ENCODE measurements at regions not wholly inside any gene's neighbourhood (a gene's known extent, or its start where the extent isn't known, plus 50 kb on each side); places are given as distances from the start of the nearest gene placed in this dataset.
"Not testable (repeated sequence)": the region's sequence is repeated elsewhere in the genome, so short reads cannot be mapped to it uniquely, and the experiment has no call there.

DNA sequence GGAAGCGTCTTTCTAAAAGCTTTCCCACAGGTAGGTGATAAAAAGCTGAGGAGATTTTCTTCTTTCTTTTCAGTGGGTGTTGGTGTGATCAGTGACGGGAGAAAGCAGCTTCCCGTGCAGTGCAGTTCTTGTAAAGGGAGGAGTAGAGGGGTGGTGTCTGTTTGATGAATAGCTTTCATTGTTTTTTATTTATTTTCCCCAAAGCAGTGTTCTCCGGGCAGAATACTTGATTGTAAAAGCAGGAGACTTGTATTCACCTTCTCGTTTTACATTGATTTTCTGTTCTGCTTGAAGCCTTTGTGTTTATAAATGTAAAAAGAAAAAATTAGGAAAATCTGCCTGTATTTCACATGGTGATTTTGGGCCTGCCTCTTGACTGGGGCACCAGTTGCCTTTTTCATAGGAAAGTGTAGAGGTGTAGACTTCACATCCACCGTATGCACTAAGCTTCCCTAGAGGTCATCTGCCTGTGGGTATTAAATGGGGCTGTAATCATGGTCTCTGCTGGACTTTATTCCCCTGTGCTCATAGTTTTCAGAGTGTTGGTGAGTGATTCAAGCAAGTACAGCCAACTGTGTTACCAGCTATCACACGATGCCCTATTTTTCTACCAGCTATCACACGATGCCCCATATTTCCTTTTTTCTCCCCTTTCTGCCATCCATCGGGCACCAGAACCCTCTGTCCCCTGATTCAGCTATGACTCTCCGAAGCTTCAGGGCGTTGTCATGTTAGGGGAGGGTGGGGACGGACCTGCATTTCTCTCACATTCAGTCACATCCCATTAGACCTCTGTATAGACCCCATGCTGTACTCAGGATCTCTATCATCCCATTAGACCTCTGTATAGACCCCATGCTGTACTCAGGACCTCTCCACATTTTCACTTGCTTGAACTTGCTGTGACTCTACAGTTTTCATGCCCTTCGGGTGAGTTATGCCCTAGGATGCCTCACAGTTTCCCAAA is 526.5 kb downstream of the TRIML1 start:
- no peak for FAIRE-seq

DNA sequence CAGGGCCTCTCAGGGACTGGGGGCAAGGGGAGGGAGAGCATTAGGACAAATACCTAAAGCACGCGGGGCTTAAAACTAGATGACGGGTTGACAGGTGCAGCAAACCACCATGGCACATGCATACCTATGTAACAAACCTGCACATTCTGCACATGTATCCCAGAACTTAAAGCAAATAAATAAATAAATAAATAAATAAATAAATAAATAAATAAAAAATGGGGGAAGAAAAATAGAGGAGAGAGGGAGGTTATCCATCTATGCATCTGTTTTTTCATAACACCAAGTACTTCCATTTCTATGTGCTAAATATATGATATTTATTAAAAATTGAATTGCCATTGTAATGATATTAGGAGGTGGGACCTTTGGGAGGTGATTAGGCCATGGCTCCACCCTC is 539.5 kb downstream of the TRIML1 start:
- not testable (repeated sequence) for FAIRE-seq

DNA sequence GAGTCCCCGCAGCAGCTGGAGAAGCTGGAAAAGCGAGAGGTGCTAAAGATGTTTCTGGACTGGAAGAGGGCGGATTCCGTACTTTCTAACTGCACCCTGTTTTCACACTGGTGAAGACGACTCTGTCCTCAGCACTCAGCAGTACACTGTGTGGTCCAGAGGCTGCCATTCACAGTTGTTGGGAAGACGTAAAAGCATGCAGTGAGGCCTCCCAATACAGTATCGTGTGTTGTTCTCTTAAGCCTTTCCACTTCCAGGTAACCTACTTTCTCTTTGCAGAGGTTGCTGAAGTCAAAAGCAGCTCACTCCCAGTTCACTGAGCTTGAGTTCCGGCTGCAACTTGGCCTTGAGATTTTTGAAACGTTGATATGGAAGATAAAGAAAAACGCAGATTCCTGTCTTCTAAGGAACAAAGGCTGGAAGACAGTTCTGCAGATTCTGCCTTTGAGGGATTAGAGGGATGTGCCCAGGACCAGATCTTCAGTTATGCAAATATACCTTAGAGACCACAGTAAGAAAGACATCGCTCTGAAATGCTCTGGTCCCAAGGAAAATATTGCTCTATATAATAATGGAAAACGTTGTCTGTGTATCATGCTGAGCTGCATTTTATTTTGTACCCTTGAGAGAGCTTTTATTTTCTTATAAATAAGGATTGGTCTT is 540.9 kb downstream of the TRIML1 start:
- FAIRE-seq: no peak

DNA sequence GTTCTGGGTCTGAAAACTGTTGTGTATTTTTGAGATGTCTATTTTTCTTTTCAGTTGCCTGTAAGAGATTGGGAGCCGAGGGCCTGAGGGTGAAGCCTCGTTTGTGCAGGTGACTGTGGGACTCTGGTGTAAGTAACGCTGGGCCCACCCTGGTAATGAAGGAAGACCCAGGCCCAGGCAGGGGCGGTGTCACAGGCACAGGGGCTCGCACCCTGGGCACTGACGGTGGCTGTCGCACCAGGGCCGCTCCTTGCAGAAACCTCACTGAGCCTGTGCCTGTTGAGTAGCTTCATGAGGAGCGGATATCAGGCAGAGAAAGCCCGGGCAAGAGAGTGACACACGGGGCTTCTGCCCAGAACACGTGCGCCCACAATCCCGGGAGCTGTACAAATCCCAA is 541.4 kb downstream of the TRIML1 start:
- FAIRE-seq: no peak

DNA sequence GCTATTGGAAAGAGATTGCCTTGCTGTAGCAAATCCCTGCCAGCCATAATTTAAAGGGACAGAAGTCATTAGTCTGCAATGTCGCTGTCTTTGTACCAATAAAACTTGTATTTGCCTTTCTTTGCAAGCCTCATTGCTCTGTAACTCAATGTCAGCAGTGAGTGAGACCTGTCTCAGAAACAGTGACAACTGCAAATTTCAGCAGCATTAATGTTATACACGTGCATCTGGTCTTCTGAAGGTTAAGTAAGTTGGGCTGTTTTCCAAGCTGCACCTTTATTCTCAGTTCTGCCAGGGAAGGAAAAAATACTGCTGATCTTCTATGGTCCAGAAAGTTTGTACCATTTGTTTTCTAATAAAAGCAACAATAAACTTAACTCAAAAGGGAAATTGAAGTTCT is 543.1 kb downstream of the TRIML1 start:
- FAIRE-seq: no peak

DNA sequence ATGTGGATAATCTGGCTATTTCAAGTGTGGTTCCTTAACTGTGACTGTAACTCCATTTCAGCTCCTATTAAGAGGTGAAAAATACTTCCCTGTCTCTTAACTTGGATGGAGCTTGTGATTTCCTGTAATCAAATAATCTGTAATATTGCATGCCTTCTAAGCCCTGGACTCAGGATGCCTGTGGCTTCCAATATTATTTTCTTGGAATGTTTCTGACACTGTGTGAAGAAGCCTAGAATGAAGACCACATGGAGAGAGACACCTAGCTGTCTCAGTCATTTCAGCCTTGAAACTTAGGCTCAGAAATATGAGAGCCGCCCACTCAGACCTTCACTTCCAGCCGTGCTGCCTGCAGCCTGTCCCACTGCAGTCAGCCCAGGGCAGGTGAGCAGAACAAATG is 544.3 kb downstream of the TRIML1 start:
- FAIRE-seq: no peak

DNA sequence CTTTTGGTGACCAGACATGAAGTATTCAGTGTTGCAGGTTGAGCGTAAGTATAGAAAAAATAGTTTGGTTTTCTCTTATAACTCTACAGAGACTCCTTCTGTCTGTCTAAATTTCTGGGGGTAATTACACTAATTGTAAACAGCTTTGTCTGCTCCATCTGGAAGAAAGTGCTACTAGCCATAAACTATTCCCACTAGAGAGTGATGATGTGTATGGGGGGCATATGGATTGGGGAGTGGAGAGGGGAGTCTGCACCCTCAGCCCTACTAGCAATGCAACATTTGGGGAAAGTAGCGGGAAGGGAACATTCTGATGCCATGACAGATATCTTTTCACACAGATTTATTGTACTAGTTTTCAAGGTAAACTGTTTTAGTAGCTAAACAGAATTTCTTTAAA is 549.7 kb downstream of the TRIML1 start:
- no peak for FAIRE-seq

DNA sequence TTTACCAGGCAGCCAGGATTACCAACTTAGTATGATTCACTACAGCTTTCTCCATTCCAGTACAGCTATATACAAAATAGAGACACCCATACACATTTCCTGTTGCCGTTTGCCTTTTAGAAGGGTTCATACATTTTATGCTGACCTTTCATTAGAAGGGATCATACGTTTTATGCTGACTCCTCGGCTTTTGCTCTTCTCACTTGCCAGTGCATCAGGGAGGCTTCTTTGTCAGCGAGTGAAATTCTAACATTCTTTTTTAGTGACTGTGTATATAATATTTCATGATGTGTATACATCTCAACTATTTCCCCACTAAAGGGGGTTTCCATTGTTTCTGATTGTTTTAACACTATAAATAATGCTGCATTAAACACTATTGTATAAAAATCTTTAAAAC is 552.6 kb downstream of the TRIML1 start:
- no peak for FAIRE-seq

DNA sequence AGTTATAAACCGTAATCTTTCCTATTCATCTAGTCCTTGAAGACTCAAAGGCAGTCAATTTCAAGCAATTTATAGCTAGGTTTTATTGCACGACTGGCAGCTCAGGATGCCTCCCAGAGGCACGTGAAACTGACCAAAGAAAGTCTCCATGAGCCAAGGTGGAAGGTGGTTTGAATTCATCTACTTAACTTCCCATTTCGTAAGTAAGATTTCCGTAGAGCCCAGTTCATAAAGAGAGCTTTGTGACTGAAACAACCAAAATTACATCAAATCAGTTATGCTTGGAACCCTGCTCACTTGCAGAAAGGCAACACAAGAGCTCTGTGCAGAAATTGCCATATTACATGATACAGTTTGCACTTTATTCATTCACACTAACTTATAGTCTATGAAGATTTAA is 556.0 kb downstream of the TRIML1 start:
- no peak for FAIRE-seq

DNA sequence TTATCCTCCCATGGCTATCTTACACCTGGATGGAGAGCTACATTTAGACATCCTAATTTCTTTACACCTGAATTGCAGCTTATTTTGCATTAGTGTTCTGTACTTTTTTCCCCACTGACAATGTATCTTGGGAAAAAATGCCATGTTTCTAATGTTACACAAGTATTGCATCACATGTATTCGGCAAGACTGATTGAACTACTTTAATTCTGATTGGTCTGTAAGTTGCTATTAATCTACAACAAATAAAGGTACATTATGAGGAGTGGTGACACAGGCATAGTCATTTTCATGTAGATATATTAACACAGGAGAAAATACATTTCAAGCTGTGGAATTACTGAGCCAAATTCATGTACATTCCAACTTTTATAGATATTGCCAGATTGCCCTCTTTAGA is 558.0 kb downstream of the TRIML1 start:
- no peak for FAIRE-seq

DNA sequence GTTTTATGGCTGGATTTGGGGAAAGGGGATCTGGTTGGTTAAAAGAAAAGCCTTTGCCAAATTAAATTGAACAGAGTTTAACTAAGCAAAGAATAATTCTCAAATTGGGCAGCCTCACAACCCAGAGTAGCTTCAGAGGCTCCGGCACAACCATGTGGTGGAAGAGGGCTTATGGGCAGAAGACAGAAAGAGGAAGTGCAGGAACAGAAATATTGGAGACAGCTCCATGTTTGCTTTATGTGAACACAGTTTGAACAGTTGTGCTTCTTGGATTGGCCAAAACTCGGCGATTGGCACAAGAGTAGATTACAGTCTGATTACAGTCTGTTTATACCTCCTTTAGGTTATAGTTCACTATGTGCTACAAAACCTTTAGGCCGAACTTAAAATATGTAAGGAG is 562.7 kb downstream of the TRIML1 start:
- FAIRE-seq: no peak

DNA sequence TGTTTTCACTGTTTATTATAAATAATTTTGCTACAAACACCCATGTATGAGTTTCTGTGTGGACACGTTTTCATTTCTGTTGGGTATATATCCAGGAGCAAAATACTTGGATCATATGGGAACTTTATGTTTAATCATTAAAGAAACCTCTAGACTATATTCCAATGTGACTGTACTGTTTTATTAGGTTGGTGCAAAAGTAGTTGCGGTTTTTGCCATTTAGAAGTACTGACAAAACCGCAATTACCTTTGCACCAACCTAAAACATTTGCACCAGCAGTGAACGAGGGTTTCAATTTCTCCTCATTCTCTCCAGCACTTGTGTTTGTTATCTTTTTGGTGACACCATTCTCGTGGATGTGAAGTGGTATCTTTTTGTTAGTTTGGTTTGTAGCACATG is 565.0 kb downstream of the TRIML1 start:
- FAIRE-seq: no peak

DNA sequence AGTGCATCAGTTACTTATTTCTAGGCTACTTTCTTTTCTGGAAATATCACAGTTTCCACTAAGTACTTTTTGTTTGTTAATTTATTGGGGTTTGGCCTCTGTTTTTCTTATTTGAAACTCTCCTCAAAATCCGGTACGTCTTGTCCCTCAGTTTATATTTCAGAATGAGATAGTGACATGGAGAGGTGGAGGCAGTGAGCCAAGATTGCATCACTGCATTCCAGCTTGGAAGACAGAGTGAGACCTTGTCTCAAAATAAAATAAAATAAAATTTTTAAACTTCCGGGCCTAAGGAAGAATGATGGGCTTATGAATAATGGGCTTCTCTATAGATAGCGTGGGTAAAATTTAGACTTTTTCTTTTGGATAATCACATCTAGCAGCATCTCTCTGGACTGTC is 567.8 kb downstream of the TRIML1 start:
- FAIRE-seq: no peak

DNA sequence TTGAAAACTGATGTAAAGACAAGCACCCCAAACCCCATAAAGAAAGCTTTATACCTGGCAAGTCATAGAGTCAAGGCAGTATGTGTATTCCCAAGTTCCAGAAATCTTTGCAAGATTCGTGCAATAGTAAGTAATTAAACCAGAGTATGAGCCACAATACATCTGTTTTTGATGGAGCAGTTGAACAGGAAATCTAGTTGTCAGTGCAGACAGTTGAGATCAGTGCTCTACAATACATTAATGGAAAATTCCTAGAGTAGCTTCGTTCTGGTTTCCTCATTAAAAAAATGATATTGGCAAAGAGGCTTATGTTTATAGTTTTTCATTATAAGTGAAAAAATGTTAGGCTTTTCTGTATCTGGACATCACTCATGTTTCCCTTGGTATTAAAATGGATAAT is 575.3 kb downstream of the TRIML1 start:
- FAIRE-seq: no peak

DNA sequence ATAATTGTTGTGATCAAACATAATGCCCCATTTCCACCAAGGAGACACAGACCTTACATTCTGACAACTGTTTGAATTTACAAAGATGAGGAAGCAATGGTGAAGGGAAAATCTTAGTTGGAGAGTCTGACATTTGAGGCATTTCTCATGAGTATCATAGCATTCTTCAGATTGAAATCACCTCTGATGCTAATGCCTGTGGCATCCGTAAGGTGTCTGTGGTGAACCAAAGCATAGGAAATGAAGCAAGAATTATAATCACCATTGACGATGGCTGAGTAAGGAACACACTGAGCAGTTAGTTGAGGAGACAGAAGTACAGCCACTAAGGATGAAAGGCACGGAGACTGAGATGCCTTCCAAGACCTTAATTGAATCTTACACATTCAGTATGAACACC is 575.7 kb downstream of the TRIML1 start:
- FAIRE-seq: no peak

DNA sequence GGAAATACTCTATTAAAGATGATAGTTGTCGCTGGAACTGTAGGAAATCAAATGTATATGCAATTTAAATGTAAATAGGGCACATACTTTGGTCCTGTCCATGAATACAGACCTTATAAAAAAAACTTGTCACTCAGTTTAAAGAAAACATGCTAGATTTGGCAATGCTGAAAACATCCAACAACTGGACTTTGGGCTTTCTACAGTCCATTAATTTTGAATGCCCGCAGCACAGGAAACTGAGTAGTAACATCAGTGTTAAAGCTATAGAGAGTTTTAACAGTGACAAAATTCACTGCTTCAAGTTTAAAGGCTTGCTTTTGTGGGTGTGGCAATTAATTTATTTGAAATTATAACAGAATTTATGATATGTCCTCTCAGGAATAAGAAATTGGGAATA is 578.4 kb downstream of the TRIML1 start:
- no peak for FAIRE-seq

DNA sequence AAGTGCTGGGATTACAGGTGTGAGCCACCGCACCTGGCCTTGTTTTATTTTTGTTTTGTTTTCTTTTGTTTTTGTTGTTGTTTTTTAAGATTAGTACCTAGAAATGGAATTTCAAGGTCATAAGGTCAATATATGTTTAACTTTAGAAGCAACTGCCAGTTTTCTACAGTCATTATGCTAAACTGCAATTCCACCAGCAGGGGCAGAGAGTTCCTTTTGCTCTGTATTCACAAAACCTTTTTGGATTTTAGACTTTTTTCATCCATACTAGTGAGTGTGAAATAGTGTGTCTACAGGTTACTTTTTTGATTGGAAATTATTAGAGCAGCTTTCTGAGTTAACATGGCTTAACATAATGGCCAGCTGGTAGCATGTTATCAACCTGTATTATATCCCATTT is 580.6 kb downstream of the TRIML1 start:
- FAIRE-seq: no peak

DNA sequence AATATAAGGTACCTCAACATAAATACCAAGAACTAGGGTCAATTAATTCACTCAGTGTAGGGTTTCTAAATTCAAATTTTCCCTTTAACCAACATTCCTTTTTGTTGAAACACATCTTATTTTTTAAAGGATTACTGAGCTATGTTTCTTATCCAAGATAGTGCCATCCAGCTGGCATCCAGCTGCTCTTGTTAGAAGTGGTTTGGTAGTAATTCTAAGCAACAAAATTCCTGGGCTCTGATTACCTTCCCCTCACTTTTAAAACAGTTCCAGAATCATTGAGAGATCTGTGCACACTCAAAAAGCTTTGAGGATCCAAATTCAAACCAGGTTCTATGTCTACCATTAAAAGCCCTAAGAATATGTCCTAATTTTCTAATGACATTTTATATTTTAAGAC is 583.7 kb downstream of the TRIML1 start:
- FAIRE-seq: no peak

DNA sequence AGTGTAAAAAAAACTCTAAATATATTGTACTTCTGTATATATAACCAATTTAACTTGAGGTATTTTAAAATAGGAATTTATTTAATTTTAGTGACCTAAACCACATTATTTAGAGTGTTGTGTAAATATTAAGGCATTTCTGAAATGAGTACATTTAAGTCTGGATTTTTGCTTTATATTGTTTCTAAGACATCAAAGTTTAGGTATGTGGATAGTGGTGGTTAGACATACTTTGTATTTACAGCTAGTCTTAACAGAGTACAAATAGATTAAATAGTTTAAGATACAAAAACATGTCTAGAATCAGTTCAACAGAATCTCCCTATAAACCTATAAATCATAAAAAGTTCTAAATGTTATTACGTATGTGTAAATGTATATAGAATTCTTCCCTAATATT is 588.5 kb downstream of the TRIML1 start:
- FAIRE-seq: peak; percentile 45

DNA sequence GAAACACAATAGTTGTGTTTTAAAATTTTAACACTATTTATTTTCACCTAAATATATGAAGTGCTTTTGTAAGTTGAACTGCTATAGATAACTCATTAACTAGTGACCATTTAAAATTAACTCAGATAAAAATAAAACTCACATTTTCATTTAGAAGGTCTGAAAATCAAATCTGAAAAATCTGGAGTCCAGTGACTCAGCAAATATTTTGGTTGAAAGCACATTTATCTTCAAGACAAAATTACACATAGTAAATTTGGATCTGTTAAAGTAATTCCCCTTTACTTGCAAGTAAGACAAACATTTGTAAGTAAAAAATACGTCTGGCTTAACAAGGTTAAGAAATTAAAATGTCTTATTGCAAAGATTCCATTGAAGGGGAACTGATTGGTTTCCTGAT is 589.1 kb downstream of the TRIML1 start:
- no peak for FAIRE-seq

DNA sequence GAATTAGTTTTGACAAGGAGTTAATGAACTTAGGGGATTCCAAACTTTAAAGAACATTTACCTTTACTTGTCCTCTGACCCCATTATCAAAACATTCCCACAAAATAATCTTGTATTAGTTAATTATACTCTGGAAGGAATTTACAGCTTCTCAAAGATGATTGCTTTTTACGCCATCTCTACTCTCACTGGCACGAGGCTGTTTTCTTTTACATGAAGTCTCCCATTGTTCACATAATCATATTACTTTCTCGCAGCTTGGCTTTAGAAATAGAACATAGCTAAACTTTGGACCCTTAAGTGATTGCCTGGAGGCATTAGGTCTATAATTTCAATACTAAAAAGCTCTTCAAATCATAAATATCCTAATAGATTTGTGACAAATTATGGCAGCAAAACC is 592.9 kb downstream of the TRIML1 start:
- no peak for FAIRE-seq

DNA sequence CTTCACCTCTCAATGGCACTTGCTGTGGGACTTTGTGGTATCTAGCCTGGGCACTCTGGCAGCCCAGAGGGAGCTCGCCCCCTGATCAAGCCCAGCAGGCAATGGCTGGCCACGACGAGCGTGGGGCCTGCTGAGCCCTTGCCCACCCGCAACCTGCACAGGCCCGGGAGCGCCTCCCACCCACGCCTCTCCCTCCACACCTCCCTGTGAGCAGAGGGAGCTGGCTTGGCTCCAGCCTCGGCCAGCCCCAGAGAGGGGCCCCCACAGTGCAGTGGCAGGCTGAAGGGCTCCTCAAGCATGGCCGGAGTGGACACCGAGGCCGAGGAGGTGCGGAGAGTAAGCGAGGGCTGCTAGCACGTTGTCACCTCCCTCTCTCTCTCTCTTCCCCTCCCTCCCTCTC is 595.8 kb downstream of the TRIML1 start:
- FAIRE-seq: no peak

DNA sequence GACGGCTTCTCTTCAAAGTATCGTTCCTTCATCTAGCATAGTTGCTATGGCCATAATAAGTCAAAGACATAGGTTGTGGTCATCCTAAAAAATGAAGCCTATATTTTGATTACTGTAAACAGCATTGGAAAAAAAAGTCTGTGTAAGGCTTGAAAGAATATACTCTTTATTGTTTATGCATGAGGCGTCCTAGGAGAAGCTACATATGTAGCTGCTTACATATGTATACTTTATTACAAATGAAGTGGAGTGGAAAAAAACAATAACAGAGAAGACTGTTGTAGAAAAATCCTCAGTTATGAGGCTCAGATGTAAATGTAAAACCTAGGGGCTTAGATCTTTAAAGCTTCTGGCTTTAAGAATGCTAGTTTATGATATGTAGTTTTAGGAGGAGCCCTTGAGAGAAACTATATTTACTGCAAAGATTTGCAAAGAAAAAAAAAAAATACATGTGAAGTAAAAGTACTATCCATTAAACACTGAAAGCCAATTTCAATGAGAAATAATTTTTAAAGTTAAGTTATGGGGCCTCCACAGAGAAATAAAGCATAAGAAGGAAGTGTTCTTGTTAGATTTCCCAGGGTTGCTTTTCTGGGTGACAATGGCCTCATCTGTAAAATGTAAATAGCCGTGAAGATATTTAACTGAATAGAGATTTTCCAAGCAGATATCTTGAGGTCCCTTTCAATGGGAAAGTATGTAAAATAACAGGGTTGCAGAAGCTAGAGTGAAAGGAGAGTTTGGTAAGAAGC is 598.2 kb downstream of the TRIML1 start:
- FAIRE-seq: no peak

DNA sequence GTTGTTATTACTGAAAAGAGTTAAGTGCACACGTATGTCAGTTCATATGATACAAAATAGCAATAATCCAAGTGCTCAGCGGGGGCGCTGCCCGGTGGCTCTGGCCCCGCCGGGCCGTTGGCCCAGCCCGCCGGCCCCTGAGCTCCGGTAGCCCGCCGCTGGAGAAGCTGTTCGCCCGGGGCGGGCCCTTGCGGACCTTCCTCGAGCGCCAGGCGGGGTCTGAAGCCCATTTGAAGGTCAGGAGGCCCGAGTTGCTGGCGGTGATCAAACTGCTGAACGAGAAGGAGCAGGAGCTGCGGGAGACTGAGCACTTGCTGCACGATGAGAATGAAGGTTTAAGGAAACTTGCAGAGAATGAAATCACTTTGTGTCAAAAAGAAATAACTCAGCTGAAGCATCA is 599.0 kb downstream of the TRIML1 start:
- FAIRE-seq: not testable (repeated sequence)

All from colon (tissue), 2 donors.